ENCODE measurements at regions not wholly inside any gene's neighbourhood (a gene's known extent, or its start where the extent isn't known, plus 50 kb on each side); places are given as distances from the start of the nearest gene placed in this dataset.

GRCh38 chr15:39059917-39060316 lies 495.3 kb upstream of the RASGRP1 start:
- Histone ChIP-seq H3K9me3 (no peaks in the 10 kb centered on the region), H3K27me3 (no peaks in the 10 kb centered on the region), H3K4me3 (no peak overlapping the region), H3K27ac (no peak overlapping the region), H3K4me1 (no peaks in the 10 kb centered on the region), H3K36me3 (no peaks in the 10 kb centered on the region)
- in situ Hi-C loops (cut with MboI; ENCODE audit: low sequenced_read_pairs in 4 of 4) (no loop called here), intact Hi-C loops (cut with DNase I; ENCODE audit: low total_unique reads) (no loop called here)
- TF ChIP-seq CTCF (IDR thresholded peaks at IDR 0.05 in 4 of 5, conservative IDR thresholded peaks at IDR 0.05 in 1 of 5) (no peak), POLR2A (IDR thresholded peaks at IDR 0.05) (no peak)
- DNase-seq (no peak), ATAC-seq (no peak)

GRCh38 chr15:39061952-39062464 lies 497.4 kb upstream of the RASGRP1 start:
- intact Hi-C loops (cut with DNase I; ENCODE audit: low total_unique reads) = no loop called here
- H3K27ac ChIP-seq = no peak overlapping the region

GRCh38 chr15:39066677-39067076 lies 502.1 kb upstream of the RASGRP1 start:
- intact Hi-C loops (cut with DNase I; ENCODE audit: low total_unique reads) (no loop called here), in situ Hi-C loops (cut with MboI; ENCODE audit: low sequenced_read_pairs in 4 of 4) (no loop called here)
- no peak for DNase-seq
- no peaks in the 10 kb centered on the region for H3K9me3 ChIP-seq
- no peak for TF ChIP-seq POLR2A (IDR thresholded peaks at IDR 0.05)
- TF ChIP-seq CTCF (IDR thresholded peaks at IDR 0.05 in 4 of 5, conservative IDR thresholded peaks at IDR 0.05 in 1 of 5) = no peak
- no peak overlapping the region for H3K27ac ChIP-seq
- no peaks in the 10 kb centered on the region for H3K36me3 ChIP-seq
- ATAC-seq = no peak
- no peak overlapping the region for H3K4me3 ChIP-seq
- H3K27me3 ChIP-seq = no peaks in the 10 kb centered on the region
- H3K4me1 ChIP-seq = no peaks in the 10 kb centered on the region

More at GRCh38 chr15:39061952-39062464, 497.4 kb upstream of the RASGRP1 start:
- DNase-seq (no peak), ATAC-seq (no peak)
- TF ChIP-seq CTCF (IDR thresholded peaks at IDR 0.05 in 4 of 5, conservative IDR thresholded peaks at IDR 0.05 in 1 of 5) (no peak), POLR2A (IDR thresholded peaks at IDR 0.05) (no peak)
- H3K27me3 ChIP-seq = no peaks in the 10 kb centered on the region
- no peaks in the 10 kb centered on the region for H3K36me3 ChIP-seq
- no peak overlapping the region for H3K4me3 ChIP-seq
- H3K4me1 ChIP-seq = no peaks in the 10 kb centered on the region
- no peaks in the 10 kb centered on the region for H3K9me3 ChIP-seq
- in situ Hi-C loops (cut with MboI; ENCODE audit: low sequenced_read_pairs in 4 of 4) = no loop called here

- DNase-seq (no peak), ATAC-seq (no peak)
- TF ChIP-seq POLR2A (IDR thresholded peaks at IDR 0.05) (no peak), CTCF (IDR thresholded peaks at IDR 0.05 in 4 of 5, conservative IDR thresholded peaks at IDR 0.05 in 1 of 5) (no peak)
- Histone ChIP-seq H3K27ac (no peak overlapping the region), H3K27me3 (no peaks in the 10 kb centered on the region), H3K36me3 (no peaks in the 10 kb centered on the region), H3K4me3 (no peak overlapping the region), H3K9me3 (no peaks in the 10 kb centered on the region), H3K4me1 (no peaks in the 10 kb centered on the region)
- intact Hi-C loops (cut with DNase I; ENCODE audit: low total_unique reads) = no loop called here
- in situ Hi-C loops (cut with MboI; ENCODE audit: low sequenced_read_pairs in 4 of 4) = no loop called here
Measured at GRCh38 chr15:39074341-39074985, 506.4 kb upstream of the THBS1 start.

- Histone ChIP-seq H3K4me1 (no peaks in the 10 kb centered on the region), H3K36me3 (no peaks in the 10 kb centered on the region), H3K27me3 (no peaks in the 10 kb centered on the region), H3K9me3 (no peaks in the 10 kb centered on the region), H3K4me3 (no peak overlapping the region), H3K27ac (no peak overlapping the region)
- TF ChIP-seq POLR2A (IDR thresholded peaks at IDR 0.05) = no peak
- no peak for TF ChIP-seq CTCF (IDR thresholded peaks at IDR 0.05 in 4 of 5, conservative IDR thresholded peaks at IDR 0.05 in 1 of 5)
- in situ Hi-C loops (cut with MboI; ENCODE audit: low sequenced_read_pairs in 4 of 4) = no loop called here
- DNase-seq = no peak
- intact Hi-C loops (cut with DNase I; ENCODE audit: low total_unique reads) = no loop called here
- no peak for ATAC-seq
Measured at GRCh38 chr15:39075311-39075710, 505.6 kb upstream of the THBS1 start.
